ENCODE measurements at regions not wholly inside any gene's neighbourhood (a gene's known extent, or its start where the extent isn't known, plus 50 kb on each side); places are given as distances from the start of the nearest gene placed in this dataset.

DNA sequence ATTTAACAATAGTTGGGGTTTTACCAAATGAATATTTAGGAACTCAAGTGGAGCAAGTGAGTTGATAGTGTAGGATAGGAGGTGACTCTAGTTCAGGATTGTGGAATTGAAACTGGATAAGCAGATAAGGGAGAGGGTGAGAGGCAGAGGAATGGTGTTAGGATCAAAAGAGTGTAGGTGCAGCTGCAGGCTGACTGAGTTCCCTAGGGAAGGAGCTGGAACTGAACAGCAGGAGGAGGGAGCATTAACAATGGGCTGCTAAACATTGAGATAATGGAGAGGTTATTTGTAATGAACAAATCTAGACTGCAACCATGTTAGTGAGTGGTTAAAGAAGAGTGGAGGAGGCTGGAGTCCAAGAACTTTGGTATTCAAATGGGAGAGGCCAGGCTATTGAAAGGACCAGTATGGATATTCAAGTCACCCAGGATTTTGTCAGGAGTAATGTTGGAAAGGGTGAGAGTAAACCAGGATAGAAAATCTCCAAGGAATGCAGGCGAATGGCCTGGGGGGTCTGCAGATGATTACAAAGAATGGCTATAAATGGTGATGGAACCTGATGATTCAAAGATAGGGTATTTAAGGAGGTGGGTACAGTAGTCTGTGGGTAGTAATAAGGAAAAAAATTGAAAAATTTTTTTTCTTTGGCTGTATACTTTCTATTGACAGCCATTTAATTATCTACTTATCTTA, 497.1 kb upstream of the TENM3 start:
- no peak for DNase-seq (ENCODE audit: low read depth in 4 of 4, low spot score in 2 of 4)

DNA sequence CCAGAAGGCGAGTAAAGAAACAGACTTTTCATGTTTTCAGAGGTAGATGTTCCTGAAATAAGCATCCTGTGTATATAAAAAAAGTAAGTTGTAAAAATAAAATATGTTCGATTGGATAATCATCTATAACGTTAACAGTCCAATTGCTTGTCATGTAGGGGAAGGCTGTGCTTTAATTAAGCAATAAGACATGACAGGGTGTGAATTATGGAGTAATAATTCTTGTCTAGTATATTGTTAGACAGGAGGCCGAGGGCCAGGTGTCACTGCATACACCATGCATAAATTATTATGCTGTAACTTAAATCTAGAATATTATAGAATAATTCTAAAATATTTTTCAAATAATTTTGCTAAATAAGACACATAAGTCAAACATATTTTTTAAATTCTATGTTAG, 494.6 kb upstream of the TENM3 start:
- no peak for DNase-seq (ENCODE audit: low read depth in 4 of 4, low spot score in 2 of 4)

DNA sequence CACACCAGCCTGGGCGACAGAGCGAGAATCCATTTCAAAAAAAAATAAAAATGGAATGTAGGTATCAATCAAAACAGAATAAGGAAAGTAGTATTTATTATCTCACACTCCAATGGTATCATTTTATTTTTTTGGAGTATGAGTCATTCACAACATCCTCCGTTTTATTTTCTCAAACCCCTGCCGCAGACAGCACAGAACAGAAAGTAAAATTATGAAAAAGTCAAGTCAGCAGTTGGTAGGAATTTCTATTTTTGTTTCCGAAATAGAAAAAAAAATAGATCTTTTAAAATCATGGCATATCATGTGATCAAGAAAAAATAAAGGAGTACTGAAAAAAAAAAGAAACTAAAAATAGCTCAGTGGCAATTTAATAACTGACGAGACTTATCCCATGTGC, 490.7 kb upstream of the TENM3 start:
- no peak for DNase-seq (ENCODE audit: low read depth in 4 of 4, low spot score in 2 of 4)

DNA sequence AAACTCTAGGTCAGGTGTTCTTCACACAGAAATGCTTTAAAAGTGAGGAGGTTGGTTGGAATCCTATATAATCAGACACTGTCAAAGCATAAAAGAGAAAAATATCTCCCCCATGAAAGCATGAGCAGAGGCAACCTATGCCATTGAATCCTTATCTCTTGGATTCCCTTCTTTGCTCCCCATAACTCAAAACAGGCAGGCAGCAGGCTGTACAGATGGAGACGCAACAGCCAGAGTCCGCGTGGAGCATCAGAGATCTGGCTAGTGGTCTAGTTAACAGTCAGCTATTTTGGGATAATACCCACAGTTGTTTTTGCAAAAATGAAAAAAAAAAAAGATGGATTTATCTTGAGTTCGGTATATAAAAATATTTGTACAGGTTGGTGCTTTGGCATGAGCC, 490.0 kb upstream of the TENM3 start:
- no peak for DNase-seq (ENCODE audit: low read depth in 4 of 4, low spot score in 2 of 4)

DNA sequence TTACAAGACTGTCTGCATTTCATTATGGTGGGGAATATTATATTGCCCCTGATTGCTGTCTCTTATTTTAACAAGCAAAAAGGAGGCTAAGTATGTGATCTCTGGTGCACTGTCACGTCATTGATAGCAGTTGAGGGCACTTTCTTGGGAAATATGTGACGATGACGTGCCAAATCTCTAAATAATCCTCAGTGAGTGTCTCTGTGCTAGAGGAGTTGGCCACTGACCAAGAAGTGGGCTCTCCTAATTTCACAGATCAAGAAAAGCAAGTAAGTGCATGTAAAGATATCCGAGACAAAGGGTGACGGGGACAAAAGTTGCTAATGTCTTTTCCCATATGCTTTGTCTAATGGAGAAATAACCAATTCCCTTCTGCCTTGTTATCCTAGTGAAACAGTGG, 487.4 kb upstream of the TENM3 start:
- DNase-seq (ENCODE audit: low read depth in 4 of 4, low spot score in 2 of 4): no peak

DNA sequence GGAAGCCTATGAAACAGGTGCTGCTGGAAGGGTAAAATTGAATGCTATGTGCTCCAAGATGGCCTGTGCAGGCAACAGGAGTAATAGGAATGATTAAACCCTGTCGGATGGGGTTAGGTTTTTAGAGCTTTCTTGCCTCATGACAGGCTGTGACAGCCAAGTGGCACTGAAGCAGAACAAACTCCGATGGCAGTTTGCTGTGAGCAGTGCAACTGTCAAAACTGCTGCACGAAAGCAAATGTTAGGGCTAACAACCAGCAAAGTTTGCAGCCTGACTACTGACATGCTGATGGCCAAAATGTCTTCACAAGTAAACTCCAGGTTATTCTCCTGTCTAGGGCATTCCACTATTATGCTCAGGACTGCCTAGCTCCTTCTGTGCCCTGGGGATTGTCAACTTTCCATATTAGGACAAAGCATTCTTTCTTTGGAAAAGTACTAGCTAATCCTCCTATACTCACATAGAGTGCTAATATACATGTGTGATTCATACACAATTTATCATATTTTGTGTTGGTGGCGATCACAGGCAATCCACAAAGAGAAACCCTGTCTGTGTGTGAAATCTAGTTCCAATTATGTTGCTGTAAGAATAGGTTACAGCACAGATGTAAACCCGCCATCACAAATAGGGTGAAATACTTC, 486.6 kb upstream of the TENM3 start:
- no peak for DNase-seq (ENCODE audit: low read depth in 4 of 4, low spot score in 2 of 4)

DNA sequence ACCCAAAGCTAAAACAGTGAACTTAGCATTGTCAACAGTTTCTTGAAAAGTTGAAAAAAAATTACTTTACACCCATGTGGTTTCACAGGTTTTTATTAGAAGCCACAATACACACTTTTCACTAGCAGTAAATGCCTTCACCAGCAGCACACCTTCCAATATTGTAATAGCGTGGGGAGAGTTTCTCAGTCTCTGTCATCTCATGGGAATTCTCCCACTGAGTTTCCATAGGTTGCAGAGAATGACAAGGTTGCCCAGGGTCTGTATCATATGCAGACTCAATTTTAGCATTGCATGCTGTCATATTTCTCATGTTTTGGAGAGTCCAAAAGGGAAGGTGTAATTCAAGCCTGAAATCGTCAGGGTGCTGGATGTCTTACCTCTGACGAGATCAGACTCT, 486.1 kb upstream of the TENM3 start:
- DNase-seq (ENCODE audit: low read depth in 4 of 4, low spot score in 2 of 4): no peak

DNA sequence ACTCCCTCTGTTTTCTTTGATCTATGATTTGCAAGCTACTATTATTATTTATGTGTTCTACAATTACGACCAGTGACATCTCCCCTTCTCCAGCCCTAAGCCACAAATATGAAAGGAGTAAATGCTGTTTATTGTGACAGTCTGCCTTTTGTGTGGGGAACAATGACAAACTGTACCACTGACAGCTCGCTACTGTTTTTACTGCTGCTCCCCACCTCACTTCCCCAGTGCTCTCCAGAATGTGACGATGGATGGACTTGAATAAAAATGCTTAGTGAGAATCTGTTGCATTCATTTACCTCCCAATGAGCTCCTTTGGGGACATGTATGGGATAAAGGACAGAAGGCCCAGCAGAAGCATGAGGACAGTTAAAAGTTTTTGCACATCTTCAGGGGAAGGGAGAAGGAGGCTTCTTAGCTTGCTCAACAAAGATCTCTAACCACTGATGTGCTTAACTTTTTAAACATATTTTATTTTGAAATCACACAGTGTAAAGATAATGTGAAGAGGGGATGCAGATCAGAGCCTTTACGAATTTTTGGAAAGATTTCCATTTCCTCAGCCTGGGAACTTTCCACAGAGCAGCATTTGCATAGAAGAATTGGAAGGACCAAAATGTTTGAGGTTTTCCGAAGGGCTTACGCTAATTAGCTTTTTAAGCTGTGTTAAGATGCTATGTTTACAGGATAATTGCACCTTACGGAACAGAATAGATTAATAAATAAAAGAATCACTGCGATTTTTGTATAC, 485.1 kb upstream of the TENM3 start:
- DNase-seq (ENCODE audit: low read depth in 4 of 4, low spot score in 2 of 4): no peak

DNA sequence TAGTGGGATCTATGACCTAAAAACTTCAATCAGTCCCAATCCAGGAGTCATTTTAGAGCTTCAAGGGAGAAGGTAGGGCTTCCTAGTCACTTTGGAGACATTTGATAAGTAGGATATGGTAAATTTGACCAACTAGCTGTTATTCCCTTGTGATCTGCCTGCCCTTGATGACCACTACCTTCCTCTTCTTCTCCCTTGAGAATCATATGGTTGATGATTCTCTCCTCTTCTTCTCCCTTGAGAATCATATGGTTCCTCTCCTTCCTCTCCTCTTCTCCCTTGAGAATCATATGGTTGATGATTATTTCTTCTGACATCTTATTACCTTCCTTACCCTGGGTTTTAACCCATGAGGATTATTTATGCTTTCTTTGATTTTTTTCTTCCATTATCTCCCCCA, 482.6 kb upstream of the TENM3 start:
- no peak for DNase-seq (ENCODE audit: low read depth in 4 of 4, low spot score in 2 of 4)

DNA sequence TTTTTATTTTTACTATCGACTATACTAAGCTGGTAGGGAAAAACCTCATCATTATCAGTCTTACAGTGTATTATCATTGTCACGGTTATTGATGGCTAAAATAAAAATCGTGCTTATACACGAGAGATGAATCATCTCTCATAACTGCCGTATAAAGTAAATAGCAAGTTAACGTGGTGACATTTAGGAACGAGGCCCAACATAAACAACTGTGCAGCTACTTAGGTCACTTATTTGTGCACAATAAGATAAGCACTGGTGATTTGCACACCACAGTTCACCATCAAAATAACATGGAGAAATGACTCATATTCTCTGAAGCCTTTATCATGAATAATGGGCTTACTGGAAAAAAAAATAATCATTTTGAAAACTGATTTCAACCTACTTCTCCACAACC, 482.0 kb upstream of the TENM3 start:
- no peak for DNase-seq (ENCODE audit: low read depth in 4 of 4, low spot score in 2 of 4)

DNA sequence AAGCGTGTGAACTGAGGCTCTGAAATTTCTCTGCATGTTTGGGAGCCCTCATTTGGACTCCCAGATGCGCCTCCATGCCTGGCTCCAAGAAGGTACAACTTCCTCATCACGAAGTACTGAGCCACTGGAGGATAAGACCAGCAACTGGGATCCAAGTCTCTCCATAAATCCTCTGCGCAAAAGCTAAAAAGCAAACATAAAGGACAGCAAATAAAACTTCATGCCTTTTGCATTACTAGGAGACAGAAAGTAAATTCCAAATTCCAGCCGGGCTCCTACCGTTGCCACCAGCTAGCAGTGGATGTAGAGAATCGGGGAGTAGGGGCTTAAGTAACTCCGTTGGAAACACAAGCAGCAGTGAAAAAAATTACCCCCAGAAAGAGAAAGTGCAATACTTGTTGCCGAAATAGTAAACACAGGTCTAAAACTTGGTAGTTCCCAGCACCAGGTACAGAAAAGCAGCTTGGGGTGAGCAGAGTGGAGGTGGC, 477.1 kb upstream of the TENM3 start:
- DNase-seq (ENCODE audit: low read depth in 4 of 4, low spot score in 2 of 4): no peak

DNA sequence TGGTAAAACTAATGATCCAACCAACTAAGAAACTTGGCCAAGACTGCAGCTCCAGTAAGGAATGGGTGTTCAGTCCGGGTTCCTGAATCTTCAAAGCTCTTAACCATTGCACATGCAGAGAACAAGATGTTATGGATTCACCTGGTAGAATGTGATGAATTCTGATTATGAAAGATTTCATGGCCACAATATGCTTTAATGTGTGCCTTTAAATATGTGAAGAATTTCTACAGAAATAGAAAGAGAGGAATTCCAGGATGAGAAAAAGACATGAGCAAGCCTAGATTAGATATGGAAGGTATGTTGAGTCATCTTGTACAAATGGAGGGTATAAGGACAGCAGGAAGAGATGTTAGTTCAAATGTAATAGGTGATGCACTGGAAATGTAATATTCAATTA, 472.2 kb upstream of the TENM3 start:
- no peak for DNase-seq (ENCODE audit: low read depth in 4 of 4, low spot score in 2 of 4)

DNA sequence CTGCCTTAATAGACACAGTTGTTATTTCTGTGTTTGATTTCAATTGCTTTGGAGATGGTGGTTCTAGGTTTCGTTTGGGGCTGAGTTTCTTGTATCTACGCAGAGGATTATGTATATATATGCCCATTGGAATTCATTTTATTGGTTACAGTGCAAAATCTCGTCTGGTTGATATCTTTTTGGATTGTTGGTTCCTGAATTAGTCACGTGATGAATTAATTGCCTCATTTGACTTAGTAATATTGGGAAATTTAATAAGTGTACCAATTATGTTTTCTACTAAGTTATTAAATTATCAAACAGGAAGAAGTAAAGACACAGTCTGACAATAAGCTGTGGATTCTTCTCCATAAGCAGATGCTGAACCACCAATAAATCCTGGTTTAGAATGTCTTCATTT, 467.9 kb upstream of the TENM3 start:
- DNase-seq (ENCODE audit: low read depth in 4 of 4, low spot score in 2 of 4): no peak

DNA sequence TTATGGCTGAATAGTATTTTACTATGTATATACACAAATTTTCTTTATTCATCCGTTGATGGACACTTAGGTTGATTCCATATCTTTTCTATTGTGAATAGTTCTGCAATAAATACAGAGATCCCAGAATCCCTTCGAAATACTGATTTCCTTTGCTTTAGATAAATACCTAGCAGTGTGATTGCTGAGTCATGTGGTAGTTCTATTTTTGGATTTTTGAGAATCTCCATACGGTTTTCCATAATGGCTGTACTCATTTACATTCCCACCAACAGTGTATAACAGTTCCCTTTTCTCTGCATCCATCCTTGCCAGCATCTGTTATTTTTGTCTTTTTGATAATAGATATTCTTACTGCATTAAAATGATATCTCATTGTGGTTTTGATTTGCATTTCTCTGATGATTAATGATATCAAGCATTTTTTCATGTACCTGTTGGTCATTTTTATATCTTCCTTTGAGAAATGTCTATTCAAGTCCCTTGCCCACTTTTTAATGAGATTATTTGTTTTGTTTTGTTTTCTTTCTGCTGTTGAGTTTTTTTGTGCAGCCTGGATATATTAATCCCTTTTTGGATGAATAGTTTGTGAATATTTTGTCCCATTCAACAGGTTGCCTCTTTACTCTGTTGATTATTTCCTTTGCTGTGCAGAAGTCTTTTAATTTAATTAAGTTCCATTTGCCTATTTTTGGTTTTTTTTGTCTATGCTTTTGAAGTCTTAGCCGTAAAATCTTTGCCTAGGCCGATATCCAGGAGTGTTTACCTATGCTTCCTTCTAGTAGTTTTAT, 466.7 kb upstream of the TENM3 start:
- no peak for DNase-seq (ENCODE audit: low read depth in 4 of 4, low spot score in 2 of 4)

DNA sequence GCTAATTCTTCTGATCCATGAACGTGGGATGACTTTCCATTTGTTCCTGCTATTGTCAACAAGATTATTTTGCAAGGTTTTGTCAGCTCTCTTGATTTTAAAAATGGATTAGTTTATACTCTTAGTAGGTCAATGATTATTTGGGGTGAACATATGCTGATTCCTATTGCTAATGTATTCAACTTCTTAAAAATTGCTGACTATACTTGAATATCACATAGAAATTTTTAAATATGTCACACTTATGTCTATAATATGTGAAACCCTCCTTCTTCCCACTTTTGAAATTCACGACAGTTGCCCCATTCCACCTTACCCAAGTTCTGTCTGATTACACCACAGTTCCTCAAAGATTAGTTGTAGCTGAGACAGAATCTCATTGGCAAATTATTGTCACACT, 465.7 kb upstream of the TENM3 start:
- DNase-seq (ENCODE audit: low read depth in 4 of 4, low spot score in 2 of 4): no peak

DNA sequence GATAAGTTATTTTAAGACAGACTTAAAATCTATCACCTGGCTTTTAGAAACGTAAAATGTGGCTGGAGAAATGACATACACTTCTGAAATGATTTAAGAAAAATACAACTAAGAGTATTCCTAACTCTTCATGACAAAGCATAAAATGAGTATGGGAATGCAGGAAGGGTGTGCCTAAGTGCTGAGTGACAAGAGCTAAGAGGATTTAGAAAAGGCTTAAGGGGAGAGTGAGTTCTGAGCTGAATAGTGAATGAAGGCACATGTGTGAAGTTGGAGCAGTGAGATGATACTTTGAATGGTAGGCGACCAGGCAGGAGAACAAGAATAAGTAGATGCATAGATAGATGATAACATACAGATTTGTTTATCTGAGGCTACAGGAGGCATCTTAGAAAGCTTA, 458.3 kb upstream of the TENM3 start:
- no peak for DNase-seq (ENCODE audit: low read depth in 4 of 4, low spot score in 2 of 4)

DNA sequence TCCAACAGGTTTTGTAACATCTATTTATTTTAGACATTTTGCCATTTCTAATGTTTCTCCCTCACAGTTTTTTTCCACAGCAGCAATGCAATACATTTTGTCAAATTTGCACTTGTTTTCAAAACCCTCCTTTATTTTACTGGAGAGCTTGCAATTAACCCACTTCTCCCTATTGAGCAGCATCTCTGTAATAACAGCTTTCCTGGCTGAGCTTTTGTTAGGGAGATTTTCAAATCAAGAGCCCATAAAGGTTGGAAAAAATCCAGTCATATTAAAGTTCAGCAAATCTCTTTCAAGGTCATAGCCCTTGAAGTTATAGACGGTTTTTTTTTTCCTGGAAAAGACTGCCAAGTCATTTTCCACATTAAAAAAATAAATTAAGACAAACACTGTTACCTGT, 450.6 kb upstream of the TENM3 start:
- no peak for DNase-seq (ENCODE audit: low read depth in 4 of 4, low spot score in 2 of 4)

DNA sequence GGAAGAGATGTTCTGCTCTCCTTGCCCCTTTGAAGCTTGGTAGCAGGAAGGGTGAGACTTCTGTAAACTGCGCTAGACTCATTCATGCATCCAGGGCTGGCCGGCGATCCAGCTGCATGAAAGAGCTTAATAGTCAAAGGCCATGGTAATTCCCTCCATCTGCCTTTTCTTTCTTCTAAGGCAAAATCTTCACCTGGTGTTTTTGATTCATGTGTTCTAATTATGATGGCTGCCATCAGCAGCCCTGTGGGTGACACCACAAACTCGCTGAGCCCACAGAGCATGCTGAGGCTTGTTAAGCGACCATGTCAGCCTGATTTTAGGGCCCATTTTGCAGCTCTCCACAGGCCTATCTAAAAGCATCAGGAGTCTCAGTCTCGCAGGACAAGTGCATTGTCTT, 450.1 kb upstream of the TENM3 start:
- DNase-seq (ENCODE audit: low read depth in 4 of 4, low spot score in 2 of 4): no peak

DNA sequence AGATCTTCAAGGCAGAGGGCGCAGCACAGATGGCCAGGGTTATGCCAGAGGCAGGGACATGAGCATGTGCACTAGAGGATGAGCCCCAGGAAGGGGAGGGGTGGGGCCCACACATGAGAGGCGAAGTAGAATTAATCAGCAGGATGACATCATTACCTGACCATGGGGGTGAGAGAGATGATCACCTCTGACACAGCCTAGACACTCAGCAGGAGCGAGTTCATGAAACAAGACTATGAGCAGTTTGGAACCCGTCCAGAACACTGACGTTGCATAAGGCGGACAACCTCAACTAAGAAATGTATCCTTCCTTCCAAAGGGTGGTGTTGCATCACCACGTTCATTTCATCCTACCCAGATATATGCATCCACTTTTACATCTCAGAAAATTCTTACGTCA, 446.7 kb upstream of the TENM3 start:
- no peak for DNase-seq (ENCODE audit: low read depth in 4 of 4, low spot score in 2 of 4)

DNA sequence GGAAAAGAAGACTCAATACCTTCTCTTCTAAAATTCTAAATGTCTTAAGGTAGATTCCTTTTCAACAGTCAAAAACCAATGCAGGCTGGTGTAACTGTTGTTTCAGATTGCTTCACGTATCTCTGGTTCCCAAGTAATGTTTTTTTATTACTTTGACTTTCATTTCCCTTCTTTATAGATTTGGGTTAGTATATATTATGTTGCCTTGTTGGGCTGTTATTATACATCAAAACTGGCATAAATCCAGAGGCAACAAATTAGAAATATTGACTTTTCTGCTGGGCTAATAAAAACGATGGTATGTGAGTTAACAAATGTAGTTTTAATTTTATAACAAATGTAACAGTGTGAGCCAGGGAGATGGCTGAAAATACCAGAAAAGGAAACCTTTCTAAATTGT, 444.7 kb upstream of the TENM3 start:
- DNase-seq (ENCODE audit: low read depth in 4 of 4, low spot score in 2 of 4): no peak

DNA sequence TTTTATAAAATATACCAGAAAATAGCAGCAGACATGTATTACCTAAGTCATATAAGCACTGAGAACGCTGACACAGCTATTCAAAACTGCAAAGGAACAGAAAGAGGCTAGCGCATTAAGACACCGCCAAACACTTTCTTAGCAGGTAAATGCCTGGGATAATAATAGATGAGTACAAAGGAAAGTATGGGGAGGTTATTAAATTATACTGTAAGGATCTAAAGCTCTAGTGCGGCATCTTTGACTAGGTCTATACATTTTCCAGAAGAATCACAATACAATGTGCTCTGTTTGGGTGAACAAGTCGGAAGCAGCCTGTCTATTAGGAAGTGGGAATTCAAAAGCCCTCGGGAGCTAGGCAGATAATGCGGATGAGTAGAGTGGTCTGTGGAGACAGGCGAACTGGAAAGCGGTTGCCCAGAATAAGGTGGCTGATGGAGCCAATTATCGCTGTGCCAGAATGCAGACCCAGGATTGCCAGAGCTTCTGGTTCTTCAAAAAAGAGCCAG, 443.6 kb upstream of the TENM3 start:
- DNase-seq (ENCODE audit: low read depth in 4 of 4, low spot score in 2 of 4): no peak
